Peyer's patch (tissue), 4 donors: ENCODE measurements at regions not wholly inside any gene's neighbourhood (a gene's known extent, or its start where the extent isn't known, plus 50 kb on each side); places are given as distances from the start of the nearest gene placed in this dataset.

Experiments used
- DNase-seq, 3 donors: peaks; one replicate each; pipeline ENCODE4 v3.0.0-alpha.2; 2017 to 2019
- H3K27ac ChIP-seq, 4 donors: fragments of 200-600 bp; sonication (generic); one replicate each; pipeline ENCODE4 v1.5.1; 2016 to 2019
- H3K27me3 ChIP-seq, 2 donors: fragments of 200-600 bp; sonication (generic); one replicate each; pipeline ENCODE4 v1.5.1; 2019
- H3K36me3 ChIP-seq, 3 donors: fragments of 200-600 bp; sonication (generic); one replicate each; pipeline ENCODE4 v1.5.1; 2016 to 2019
- H3K4me1 ChIP-seq, 4 donors: fragments of 200-600 bp; sonication (generic); one replicate each; pipeline ENCODE4 v1.5.1; 2016 to 2019
- H3K4me3 ChIP-seq, 4 donors: fragments of 200-600 bp; sonication (generic); 1 replicate in 3 of 4; 2 replicates in 1 of 4; pipeline ENCODE4 v1.5.1; 2016 to 2019; ENCODE audit warnings: mild to moderate bottlenecking in 1 of 4
- H3K9me3 ChIP-seq, 4 donors: fragments of 200-600 bp; sonication (generic); one replicate each; pipeline ENCODE4 v1.5.1; 2016 to 2019; ENCODE audit warnings: mild to moderate bottlenecking in 1 of 4
- POLR2A ChIP-seq, 2 donors: fragments of 450-650 bp; IDR thresholded peaks; one replicate each; pipeline ENCODE4 v1.5.1; 2017; ENCODE audit warnings: antibody characterized with exemption in 2 of 2, mild to moderate bottlenecking in 2 of 2, moderate library complexity in 2 of 2
- TF ChIP-seq, protein P1 (sequence below), 6 experiments: fragments of 450-650 bp in 4 of 6; fragments of 200-600 bp in 2 of 6; sonication (generic) in 1 of 6; IDR thresholded peaks; one replicate each; pipeline ENCODE4 v1.5.1; 2017 to 2019; ENCODE audit warnings: antibody characterized with exemption in 6 of 6, mild to moderate bottlenecking in 3 of 6, moderate library complexity in 1 of 6

DNA sequence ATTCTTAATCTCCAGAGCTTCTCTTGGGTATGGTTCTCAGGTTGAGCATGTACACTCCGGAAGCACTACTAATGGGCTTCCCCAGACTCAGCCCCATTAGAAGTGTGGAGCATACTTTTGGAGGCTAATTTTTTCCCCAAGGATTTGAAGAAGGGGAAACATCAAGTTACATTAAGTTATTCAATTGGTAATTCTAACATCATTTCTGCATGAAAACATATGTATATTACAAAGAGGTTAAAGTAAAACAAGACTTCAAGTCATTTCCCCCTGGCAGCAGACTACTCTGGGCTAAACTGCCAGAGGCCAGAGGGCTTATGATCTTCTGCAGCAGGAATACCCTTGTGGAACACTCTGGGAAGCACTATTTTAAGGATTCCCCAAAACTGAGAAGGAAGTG, 227.7 kb upstream of the STK17B start:
- no peaks in the 10 kb centered on the region for H3K9me3 ChIP-seq
- H3K36me3 ChIP-seq: no peaks in the 10 kb centered on the region
- no peak overlapping the region for H3K4me3 ChIP-seq
- no peak for TF ChIP-seq POLR2A (IDR thresholded peaks at IDR 0.05)
- TF ChIP-seq, protein P1, sequence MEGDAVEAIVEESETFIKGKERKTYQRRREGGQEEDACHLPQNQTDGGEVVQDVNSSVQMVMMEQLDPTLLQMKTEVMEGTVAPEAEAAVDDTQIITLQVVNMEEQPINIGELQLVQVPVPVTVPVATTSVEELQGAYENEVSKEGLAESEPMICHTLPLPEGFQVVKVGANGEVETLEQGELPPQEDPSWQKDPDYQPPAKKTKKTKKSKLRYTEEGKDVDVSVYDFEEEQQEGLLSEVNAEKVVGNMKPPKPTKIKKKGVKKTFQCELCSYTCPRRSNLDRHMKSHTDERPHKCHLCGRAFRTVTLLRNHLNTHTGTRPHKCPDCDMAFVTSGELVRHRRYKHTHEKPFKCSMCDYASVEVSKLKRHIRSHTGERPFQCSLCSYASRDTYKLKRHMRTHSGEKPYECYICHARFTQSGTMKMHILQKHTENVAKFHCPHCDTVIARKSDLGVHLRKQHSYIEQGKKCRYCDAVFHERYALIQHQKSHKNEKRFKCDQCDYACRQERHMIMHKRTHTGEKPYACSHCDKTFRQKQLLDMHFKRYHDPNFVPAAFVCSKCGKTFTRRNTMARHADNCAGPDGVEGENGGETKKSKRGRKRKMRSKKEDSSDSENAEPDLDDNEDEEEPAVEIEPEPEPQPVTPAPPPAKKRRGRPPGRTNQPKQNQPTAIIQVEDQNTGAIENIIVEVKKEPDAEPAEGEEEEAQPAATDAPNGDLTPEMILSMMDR (IDR thresholded peaks at IDR 0.05): no peak
- H3K4me1 ChIP-seq: no peaks in the 10 kb centered on the region
- H3K27ac ChIP-seq: no peak overlapping the region
- no peaks in the 10 kb centered on the region for H3K27me3 ChIP-seq
- DNase-seq: no peak

DNA sequence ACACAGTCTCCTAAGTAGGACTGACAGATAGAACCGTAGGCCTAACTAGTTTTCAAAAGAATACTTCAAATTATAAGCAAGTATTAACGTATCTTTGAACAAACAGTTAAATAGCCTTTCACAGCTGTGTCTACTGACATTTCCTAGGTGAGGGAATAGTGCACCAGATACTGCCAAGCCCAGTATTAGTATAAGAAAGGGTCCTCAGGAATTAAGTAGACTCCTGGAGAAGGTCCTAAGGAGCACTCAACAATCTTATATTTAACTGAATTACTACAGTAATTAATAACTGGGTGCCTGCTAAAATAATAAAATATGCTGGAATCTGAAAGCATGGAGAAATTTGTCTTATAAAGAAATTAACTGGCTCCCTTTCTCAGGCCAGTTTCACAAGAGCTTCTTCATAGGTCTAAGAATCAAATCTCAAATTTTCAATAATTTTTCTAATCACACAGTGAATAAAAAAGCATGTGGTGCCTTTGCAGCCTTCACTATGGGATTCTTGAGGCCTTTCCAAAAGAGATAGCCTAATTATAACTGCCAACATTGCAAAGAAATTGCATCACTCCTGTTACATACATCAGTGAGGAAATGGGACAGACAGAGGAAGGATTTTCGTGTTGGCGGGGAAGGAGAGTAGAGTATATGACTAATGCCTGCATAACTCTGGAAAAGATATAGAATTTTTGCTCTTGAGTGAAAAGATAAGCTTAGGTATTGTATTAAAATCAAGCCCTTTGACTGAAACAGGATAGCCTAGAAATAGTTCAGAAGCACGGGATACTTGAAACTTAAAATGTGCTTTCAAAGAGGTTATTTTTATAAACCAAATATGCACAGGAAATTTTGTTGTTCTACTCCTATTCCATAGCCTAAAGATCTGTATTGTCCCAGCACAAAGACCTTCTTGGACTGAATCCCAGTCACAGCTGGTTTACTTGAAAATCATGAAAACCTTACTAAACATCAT, 228.6 kb upstream of the STK17B start:
- no peak overlapping the region for H3K4me3 ChIP-seq
- H3K4me1 ChIP-seq: no peaks in the 10 kb centered on the region
- DNase-seq: no peak
- H3K27me3 ChIP-seq: no peaks in the 10 kb centered on the region
- TF ChIP-seq, protein P1 (IDR thresholded peaks at IDR 0.05): no peak
- TF ChIP-seq POLR2A (IDR thresholded peaks at IDR 0.05): no peak
- no peaks in the 10 kb centered on the region for H3K36me3 ChIP-seq
- H3K27ac ChIP-seq: no peak overlapping the region
- no peaks in the 10 kb centered on the region for H3K9me3 ChIP-seq

DNA sequence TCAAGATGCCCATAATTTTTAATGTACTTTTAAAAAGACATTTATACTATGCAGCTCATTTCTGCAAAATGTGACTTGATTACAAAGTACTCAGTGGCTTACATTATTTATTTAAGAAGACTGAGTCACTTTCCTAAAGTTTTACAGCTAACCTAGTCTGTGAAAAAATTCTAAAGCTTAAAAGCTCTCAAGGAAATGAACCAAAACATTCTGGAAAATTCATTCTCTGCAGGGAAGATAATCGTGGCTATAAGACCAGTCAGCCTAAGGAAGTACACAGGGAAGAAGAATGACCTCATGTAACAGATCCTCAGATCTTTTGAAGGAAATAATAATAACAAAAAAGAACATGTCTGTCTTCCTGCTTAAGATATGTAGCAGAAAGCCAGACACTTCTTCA, 232.1 kb upstream of the STK17B start:
- Histone ChIP-seq H3K4me1 (no peaks in the 10 kb centered on the region), H3K9me3 (no peaks in the 10 kb centered on the region), H3K27ac (no peak overlapping the region), H3K4me3 (no peak overlapping the region), H3K36me3 (no peaks in the 10 kb centered on the region), H3K27me3 (no peaks in the 10 kb centered on the region)
- DNase-seq: no peak
- TF ChIP-seq, protein P1 (IDR thresholded peaks at IDR 0.05): no peak
- TF ChIP-seq POLR2A (IDR thresholded peaks at IDR 0.05): no peak

DNA sequence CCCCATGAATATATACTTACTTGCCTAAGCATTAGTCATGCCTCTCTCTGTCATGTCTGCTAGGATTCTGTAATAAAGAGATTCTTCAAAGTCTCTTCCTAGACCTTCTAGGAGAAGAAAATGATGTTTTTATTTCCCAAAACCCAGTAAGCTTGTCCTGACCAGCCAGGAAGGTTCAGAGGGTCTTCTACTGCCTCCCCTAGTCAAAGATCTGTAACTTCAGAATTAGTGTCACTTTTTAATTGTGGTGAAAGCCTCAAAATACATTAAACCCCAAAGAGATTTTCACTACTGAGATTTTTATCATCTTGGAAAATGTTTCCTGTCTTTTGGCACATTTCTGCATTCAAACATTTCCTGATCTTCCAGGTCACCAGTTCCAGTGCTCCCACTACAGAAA, 232.9 kb upstream of the STK17B start:
- H3K27me3 ChIP-seq: no peaks in the 10 kb centered on the region
- no peaks in the 10 kb centered on the region for H3K36me3 ChIP-seq
- no peak for TF ChIP-seq POLR2A (IDR thresholded peaks at IDR 0.05)
- TF ChIP-seq, protein P1 (IDR thresholded peaks at IDR 0.05): no peak
- no peaks in the 10 kb centered on the region for H3K4me1 ChIP-seq
- DNase-seq: no peak
- no peaks in the 10 kb centered on the region for H3K9me3 ChIP-seq
- no peak overlapping the region for H3K4me3 ChIP-seq
- H3K27ac ChIP-seq: no peak overlapping the region

DNA sequence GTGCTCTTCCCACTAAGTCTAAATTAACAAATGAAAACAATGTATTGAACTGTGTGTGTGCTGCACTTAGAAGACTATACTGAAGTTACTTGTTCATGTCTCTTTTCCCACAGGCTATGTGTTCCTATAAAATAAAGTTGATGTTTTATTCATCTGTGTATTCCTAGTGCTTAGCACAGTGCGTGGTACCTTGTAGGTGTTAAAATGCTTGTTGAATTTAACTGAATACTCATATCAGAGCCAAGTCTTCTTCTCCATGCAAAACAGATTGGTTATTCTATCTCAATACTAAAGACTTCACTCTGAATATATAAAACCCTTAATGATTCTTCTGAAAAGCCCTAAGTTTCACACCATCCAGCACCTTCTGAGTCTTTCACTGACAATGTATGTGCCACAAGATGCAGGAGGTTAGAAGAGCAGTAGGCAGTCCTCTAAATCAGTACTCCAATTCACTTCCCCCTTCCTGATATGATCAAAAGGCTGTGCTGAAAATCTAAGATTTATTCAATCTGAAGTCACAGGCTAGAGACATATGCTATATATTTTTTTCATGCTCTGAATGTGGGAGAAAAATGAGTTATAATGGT, 231.7 kb upstream of the CCDC150 start:
- H3K4me1 ChIP-seq: no peaks in the 10 kb centered on the region
- no peak for DNase-seq
- H3K27ac ChIP-seq: no peak overlapping the region
- TF ChIP-seq, protein P1 (IDR thresholded peaks at IDR 0.05): no peak
- no peak for TF ChIP-seq POLR2A (IDR thresholded peaks at IDR 0.05)
- H3K27me3 ChIP-seq: no peaks in the 10 kb centered on the region
- H3K4me3 ChIP-seq: no peak overlapping the region
- H3K9me3 ChIP-seq: no peaks in the 10 kb centered on the region
- no peaks in the 10 kb centered on the region for H3K36me3 ChIP-seq
